ENCODE measurements at regions not wholly inside any gene's neighbourhood (a gene's known extent, or its start where the extent isn't known, plus 50 kb on each side); places are given as distances from the start of the nearest gene placed in this dataset.

GRCh38 chr12:67558775-67559174 lies 89.8 kb upstream of the DYRK2 start:
- H3K4me3 ChIP-seq: no peak overlapping the region
- intact Hi-C loops (cut with DNase I): no loop called here

GRCh38 chr12:67559751-67560150 lies 88.8 kb upstream of the DYRK2 start:
- TF ChIP-seq EP300 (IDR thresholded peaks at IDR 0.05) (no peak), CTCF (IDR thresholded peaks at IDR 0.05) (no peak), POLR2AphosphoS5 (IDR thresholded peaks at IDR 0.05) (no peak), POLR2A (IDR thresholded peaks at IDR 0.05) (no peak)
- H3K27ac ChIP-seq: no peak overlapping the region
- H3K4me1 ChIP-seq: no peaks in the 10 kb centered on the region
- no peak overlapping the region for H3K4me3 ChIP-seq
- H3K36me3 ChIP-seq: no peaks in the 10 kb centered on the region
- intact Hi-C loops (cut with DNase I): no loop called here
- H3K27me3 ChIP-seq: no peaks in the 10 kb centered on the region
- H3K9me3 ChIP-seq: no peaks in the 10 kb centered on the region
- no peak for DNase-seq
- WGBS, 2 donors: 89 to 95% methylated on average over 3 of the region's 3 CpGs

More at GRCh38 chr12:67558775-67559174, 89.8 kb upstream of the DYRK2 start:
- WGBS, 2 donors: 96 to 97% methylated on average over 3 of the region's 3 CpGs
- H3K27ac ChIP-seq: no peak overlapping the region
- DNase-seq: no peak
- H3K27me3 ChIP-seq: no peaks in the 10 kb centered on the region
- no peaks in the 10 kb centered on the region for H3K9me3 ChIP-seq
- TF ChIP-seq CTCF (IDR thresholded peaks at IDR 0.05): no peak
- TF ChIP-seq EP300 (IDR thresholded peaks at IDR 0.05): no peak
- TF ChIP-seq POLR2A (IDR thresholded peaks at IDR 0.05): no peak
- no peak for TF ChIP-seq POLR2AphosphoS5 (IDR thresholded peaks at IDR 0.05)
- H3K36me3 ChIP-seq: no peaks in the 10 kb centered on the region
- H3K4me1 ChIP-seq: no peaks in the 10 kb centered on the region

GRCh38 chr12:67562513-67563287 lies 85.8 kb upstream of the DYRK2 start:
- peaks cover 0 to 6% (median 2%) of the 10 kb centered on the region in 4 donors for H3K9me3 ChIP-seq
- no peak overlapping the region for H3K27ac ChIP-seq
- no peak for DNase-seq
- WGBS, 2 donors: 23 to 64% methylated on average over 3 of the region's 3 CpGs
- no peak for TF ChIP-seq CTCF (IDR thresholded peaks at IDR 0.05)
- no peak for TF ChIP-seq POLR2AphosphoS5 (IDR thresholded peaks at IDR 0.05)
- H3K36me3 ChIP-seq: no peaks in the 10 kb centered on the region
- no peaks in the 10 kb centered on the region for H3K27me3 ChIP-seq
- intact Hi-C loops (cut with DNase I): no loop called here
- no peak overlapping the region for H3K4me3 ChIP-seq
- no peaks in the 10 kb centered on the region for H3K4me1 ChIP-seq

GRCh38 chr12:67568055-67568454 lies 80.5 kb upstream of the DYRK2 start:
- H3K27me3 ChIP-seq: no peaks in the 10 kb centered on the region
- no peak for DNase-seq
- intact Hi-C loops (cut with DNase I): no loop called here
- H3K9me3 ChIP-seq: peaks cover 0 to 6% (median 2%) of the 10 kb centered on the region in 4 donors
- H3K36me3 ChIP-seq: no peaks in the 10 kb centered on the region
- no peaks in the 10 kb centered on the region for H3K4me1 ChIP-seq
- H3K4me3 ChIP-seq: no peak overlapping the region
- TF ChIP-seq POLR2AphosphoS5 (IDR thresholded peaks at IDR 0.05) (no peak), CTCF (IDR thresholded peaks at IDR 0.05) (no peak), EP300 (IDR thresholded peaks at IDR 0.05) (no peak), POLR2A (IDR thresholded peaks at IDR 0.05) (no peak)
- H3K27ac ChIP-seq: no peak overlapping the region
- 37 to 79% methylated on average over 2 of the region's 2 CpGs for WGBS, 2 donors

GRCh38 chr12:67572492-67572891 lies 76.1 kb upstream of the DYRK2 start:
- Histone ChIP-seq H3K4me3 (no peak overlapping the region), H3K27me3 (no peaks in the 10 kb centered on the region), H3K9me3 (no peaks in the 10 kb centered on the region), H3K36me3 (no peaks in the 10 kb centered on the region), H3K4me1 (no peaks in the 10 kb centered on the region), H3K27ac (no peak overlapping the region)
- no peak for DNase-seq
- no peak for TF ChIP-seq POLR2AphosphoS5 (IDR thresholded peaks at IDR 0.05)
- TF ChIP-seq POLR2A (IDR thresholded peaks at IDR 0.05): no peak
- no peak for TF ChIP-seq EP300 (IDR thresholded peaks at IDR 0.05)
- no peak for TF ChIP-seq CTCF (IDR thresholded peaks at IDR 0.05)
- intact Hi-C loops (cut with DNase I): no loop called here
